ENCODE measurements at regions not wholly inside any gene's neighbourhood (a gene's known extent, or its start where the extent isn't known, plus 50 kb on each side); places are given as distances from the start of the nearest gene placed in this dataset.

DNA sequence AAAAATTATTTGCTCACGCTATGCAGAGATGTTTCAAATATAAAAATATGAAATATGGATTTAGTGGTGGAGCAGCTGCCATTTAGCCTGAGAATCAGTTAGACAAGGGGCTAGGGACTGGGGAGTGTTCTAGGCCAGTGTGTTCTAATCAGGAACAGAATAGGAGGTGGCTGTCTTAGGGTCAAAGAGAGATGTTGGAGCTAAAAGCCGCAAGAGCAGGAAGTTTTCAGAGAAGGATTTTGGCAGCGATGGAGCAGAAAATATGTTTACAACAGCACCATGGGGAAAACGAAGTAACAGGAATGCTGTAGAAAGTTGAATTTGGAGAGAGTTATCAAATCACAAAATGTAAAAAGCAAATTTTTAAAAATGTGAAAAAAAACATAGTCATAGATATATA, 314.0 kb upstream of the SEMA3A start:
- no peaks in the 10 kb centered on the region for H3K9me3 ChIP-seq (ENCODE audit: low read depth)

DNA sequence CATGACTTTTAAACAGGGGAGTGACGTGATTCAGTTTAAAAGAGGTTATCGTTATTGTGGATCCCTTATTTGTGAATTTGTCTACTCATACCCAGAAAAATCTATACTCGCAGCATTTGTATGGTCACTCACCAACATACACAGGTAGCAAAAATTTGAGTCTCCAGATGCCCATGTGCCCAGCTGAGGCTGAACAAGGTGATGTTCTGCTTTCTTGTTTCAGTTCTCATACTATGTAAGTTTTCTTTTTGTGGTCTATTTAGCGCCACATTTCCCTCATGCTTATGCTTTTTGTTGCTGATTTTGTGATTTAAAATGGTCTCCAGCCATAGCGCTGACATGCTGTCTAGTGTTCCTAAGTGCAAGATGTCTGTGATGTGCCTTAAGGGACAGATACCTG, 312.9 kb upstream of the SEMA3A start:
- Mint-ChIP-seq H3K4me3 (no peak overlapping the region), H3K27me3 (ENCODE audit: insufficient read depth, low read depth) (no peaks in the 10 kb centered on the region), H3K9me3 (no peaks in the 10 kb centered on the region), H3K4me1 (peaks cover 13% of the 10 kb centered on the region), H3K36me3 (no peaks in the 10 kb centered on the region), H3K27ac (no peak overlapping the region)
- Histone ChIP-seq H3K4me2 (no peak overlapping the region), H3K4me1 (peaks cover 6% of the 10 kb centered on the region), H3K9ac (no peak overlapping the region), H3K27me3 (no peaks in the 10 kb centered on the region), H3F3A (ENCODE audit: low read depth) (no peaks in the 10 kb centered on the region), H3K4me3 (no peak overlapping the region), H4K20me1 (ENCODE audit: low read depth) (no peaks in the 10 kb centered on the region), H3K36me3 (no peaks in the 10 kb centered on the region), H3K9me3 (ENCODE audit: low read depth) (no peaks in the 10 kb centered on the region), H3K27ac (no peak overlapping the region), H3K79me2 (ENCODE audit: low read depth) (no peaks in the 10 kb centered on the region), H2AFZ (replicated peaks) (no peak overlapping the region)
- DNase-seq (ENCODE audit: low spot score), result no peak
- TF ChIP-seq EZH2phosphoT487 (IDR thresholded peaks at IDR 0.05) (no peak), EZH2 (IDR thresholded peaks at IDR 0.05) (no peak)
- TF ChIP-seq, protein P1, sequence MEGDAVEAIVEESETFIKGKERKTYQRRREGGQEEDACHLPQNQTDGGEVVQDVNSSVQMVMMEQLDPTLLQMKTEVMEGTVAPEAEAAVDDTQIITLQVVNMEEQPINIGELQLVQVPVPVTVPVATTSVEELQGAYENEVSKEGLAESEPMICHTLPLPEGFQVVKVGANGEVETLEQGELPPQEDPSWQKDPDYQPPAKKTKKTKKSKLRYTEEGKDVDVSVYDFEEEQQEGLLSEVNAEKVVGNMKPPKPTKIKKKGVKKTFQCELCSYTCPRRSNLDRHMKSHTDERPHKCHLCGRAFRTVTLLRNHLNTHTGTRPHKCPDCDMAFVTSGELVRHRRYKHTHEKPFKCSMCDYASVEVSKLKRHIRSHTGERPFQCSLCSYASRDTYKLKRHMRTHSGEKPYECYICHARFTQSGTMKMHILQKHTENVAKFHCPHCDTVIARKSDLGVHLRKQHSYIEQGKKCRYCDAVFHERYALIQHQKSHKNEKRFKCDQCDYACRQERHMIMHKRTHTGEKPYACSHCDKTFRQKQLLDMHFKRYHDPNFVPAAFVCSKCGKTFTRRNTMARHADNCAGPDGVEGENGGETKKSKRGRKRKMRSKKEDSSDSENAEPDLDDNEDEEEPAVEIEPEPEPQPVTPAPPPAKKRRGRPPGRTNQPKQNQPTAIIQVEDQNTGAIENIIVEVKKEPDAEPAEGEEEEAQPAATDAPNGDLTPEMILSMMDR (IDR thresholded peaks at IDR 0.05), result no peak

More for the DNA sequence above, 314.0 kb upstream of the SEMA3A start:
- Mint-ChIP-seq H3K27me3 (ENCODE audit: insufficient read depth, low read depth) (no peaks in the 10 kb centered on the region), H3K36me3 (no peaks in the 10 kb centered on the region), H3K9me3 (no peaks in the 10 kb centered on the region), H3K27ac (peak overlapping the region; percentile 34), H3K4me1 (peaks cover 13% of the 10 kb centered on the region), H3K4me3 (no peak overlapping the region)
- Histone ChIP-seq H3K27ac (no peak overlapping the region), H3F3A (ENCODE audit: low read depth) (no peaks in the 10 kb centered on the region), H3K27me3 (no peaks in the 10 kb centered on the region), H3K4me2 (no peak overlapping the region), H4K20me1 (ENCODE audit: low read depth) (no peaks in the 10 kb centered on the region), H3K9ac (no peak overlapping the region), H3K36me3 (no peaks in the 10 kb centered on the region), H3K79me2 (ENCODE audit: low read depth) (no peaks in the 10 kb centered on the region), H3K4me3 (no peak overlapping the region), H2AFZ (replicated peaks) (no peak overlapping the region), H3K4me1 (peaks cover 6% of the 10 kb centered on the region)
- no peak for TF ChIP-seq EZH2 (IDR thresholded peaks at IDR 0.05)
- TF ChIP-seq EZH2phosphoT487 (IDR thresholded peaks at IDR 0.05), result no peak
- TF ChIP-seq, protein P1 (IDR thresholded peaks at IDR 0.05), result no peak
- no peak for DNase-seq (ENCODE audit: low spot score)

DNA sequence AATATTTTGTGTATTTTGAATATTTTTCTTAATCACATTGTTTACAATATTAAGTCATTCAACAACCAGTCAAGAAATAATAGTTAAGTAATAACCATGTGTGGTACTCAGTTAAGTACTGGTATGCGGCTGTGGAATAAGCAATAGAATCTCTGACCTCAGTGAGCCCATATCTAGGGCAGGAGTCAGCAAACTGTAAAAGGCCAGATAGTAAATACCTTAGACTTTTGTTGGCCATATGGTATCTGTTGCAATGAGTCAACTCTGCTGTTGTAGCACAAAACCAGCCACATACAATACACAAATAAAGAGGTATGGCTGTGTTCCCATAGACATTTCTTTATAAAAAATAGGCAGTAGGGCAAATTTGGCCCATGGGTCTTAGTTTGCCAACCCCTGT, 311.6 kb upstream of the SEMA3A start:
- Histone ChIP-seq H3K4me2 (no peak overlapping the region), H3K27me3 (no peaks in the 10 kb centered on the region), H3K4me1 (peaks cover 6% of the 10 kb centered on the region), H3K27ac (no peak overlapping the region), H3F3A (ENCODE audit: low read depth) (no peaks in the 10 kb centered on the region), H3K4me3 (no peak overlapping the region), H3K9ac (no peak overlapping the region), H3K36me3 (no peaks in the 10 kb centered on the region), H4K20me1 (ENCODE audit: low read depth) (no peaks in the 10 kb centered on the region), H2AFZ (replicated peaks) (no peak overlapping the region), H3K79me2 (ENCODE audit: low read depth) (no peaks in the 10 kb centered on the region), H3K9me3 (ENCODE audit: low read depth) (no peaks in the 10 kb centered on the region)
- no peak overlapping the region for H3K4me3 Mint-ChIP-seq
- TF ChIP-seq EZH2 (IDR thresholded peaks at IDR 0.05) (no peak), EZH2phosphoT487 (IDR thresholded peaks at IDR 0.05) (no peak)
- TF ChIP-seq, protein P1 (IDR thresholded peaks at IDR 0.05), result no peak
- H3K27ac Mint-ChIP-seq, result no peak overlapping the region
- H3K9me3 Mint-ChIP-seq, result no peaks in the 10 kb centered on the region
- no peaks in the 10 kb centered on the region for H3K27me3 Mint-ChIP-seq (ENCODE audit: insufficient read depth, low read depth)
- H3K4me1 Mint-ChIP-seq, result peaks cover 13% of the 10 kb centered on the region
- no peak for DNase-seq (ENCODE audit: low spot score)
- H3K36me3 Mint-ChIP-seq, result no peaks in the 10 kb centered on the region

All from neural progenitor cell (in vitro differentiated cells).